NCI-H2196 treated with DMSO at 0.1 percent for 48 hours (cell line): ENCODE measurements at regions not wholly inside any gene's neighbourhood (a gene's known extent, or its start where the extent isn't known, plus 50 kb on each side); places are given as distances from the start of the nearest gene placed in this dataset.

Experiments
- DNase-seq: peaks from one replicate; lab custom pipeline; 2025; ENCODE audit not compliant: unreplicated experiment; lab: John Stamatoyannopoulos, UW

DNA sequence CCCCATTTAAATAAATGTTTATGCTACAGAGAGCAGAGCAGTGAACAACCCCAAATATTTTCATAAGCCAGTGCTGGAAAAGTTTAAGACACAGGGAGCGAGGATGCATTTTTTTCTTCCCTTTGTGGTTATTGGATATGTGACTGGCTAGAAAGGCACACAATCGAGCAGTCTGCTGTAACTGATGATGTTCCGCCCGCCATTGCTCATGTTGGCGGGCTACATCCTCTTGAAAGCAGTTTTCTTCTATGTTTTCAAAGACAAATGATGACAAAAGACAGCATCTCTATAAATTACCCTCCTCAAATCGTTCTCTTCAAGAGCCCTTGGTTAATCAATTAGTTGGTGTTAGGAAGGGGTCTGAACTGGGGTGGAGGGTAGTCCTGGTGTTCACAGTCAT lies 269.8 kb downstream of the SKAP2 start:
- DNase-seq = no peak

DNA sequence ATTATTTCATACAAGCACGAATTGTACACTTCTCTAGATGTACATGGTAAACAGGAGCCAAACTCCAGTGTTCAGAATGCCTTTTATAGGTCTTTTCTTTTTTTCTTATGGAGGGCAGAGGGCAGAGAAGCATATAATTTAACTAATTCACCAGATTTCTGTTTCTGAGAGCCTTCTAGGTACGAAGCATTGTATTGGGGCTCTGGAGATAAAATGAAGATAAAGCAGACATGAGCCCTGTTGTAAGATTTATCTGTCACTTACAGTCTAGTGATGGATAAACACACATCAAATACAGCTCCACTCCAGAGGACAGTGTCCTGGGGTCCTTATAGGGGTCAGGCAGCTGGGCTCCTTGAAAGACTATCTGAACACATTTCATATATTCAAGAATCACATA lies 265.5 kb downstream of the SKAP2 start:
- DNase-seq = no peak

DNA sequence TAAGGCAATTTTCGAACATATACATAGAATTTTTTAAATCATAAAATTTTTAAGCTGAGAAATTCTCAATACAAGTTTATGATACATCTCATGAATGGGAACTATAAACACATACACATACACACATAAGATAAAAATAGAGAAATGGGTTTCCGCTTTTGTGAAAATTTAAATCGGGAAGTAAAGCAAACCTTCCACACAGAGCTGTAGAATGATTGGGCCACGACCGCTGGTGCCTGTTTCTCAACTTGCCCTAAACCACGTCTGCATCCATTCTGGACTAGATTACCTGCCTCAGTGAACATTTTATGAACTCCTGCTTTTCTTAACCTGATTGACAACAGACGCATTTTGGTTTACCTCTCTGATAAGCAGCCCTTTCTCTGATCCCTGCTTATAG lies 264.4 kb downstream of the SKAP2 start:
- DNase-seq = no peak

DNA sequence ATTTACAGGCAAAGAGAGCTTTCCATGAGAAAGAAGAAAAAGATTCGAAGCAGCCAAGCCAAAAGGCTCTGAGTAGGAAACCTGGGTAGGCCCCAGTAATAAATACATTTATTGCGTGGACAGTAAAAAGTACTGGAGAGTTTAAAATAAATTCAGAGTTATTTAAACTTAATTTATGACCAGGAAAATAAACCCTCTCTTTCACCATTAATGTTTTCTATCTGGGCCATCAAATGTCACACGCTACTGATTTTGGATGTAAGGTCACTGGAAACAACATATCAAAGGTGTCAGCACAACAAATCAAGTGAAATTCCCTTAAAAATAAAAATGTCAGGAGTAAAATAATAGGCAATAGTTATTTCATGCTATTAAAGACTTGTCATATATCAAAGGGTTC lies 264.0 kb downstream of the SKAP2 start:
- no peak for DNase-seq

DNA sequence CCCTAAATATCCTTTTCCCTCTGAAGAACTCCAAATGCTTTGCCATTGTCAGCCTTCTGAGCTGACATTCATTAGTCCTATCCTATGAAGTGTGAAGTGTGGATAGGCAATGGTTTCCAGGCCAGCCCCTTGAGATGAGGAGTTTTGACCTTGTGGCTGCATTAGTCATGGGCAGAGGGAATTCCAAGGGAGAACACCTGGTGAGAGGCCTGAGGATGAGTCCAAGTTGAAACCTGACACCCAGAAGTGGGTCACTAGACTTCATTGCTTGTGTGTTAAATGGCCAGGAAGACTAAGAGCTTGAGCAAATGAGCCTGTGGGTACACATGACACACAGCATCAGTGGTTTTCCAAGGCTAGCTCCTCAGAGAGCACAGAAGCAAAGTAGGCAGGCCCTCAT lies 260.8 kb downstream of the SKAP2 start:
- peak; percentile 34 for DNase-seq

DNA sequence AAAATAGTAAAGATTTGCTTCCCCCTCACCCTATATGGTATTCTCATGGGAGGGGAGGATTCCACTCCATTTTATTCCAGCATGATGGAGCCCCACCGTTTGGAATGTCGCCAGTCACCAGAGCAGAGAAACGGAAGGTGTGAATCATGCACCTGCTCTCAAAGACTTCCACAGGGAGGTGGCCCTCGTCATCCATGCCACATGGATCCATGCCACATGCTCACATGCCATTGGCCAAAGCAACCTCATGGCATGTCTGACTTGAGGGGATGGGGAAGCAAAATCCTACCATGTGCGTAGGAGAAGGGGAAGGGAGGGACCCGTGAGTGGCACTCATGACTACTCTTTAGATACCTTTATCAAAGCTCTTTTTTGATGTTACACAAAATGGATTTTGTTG lies 256.0 kb downstream of the SKAP2 start:
- DNase-seq = no peak

DNA sequence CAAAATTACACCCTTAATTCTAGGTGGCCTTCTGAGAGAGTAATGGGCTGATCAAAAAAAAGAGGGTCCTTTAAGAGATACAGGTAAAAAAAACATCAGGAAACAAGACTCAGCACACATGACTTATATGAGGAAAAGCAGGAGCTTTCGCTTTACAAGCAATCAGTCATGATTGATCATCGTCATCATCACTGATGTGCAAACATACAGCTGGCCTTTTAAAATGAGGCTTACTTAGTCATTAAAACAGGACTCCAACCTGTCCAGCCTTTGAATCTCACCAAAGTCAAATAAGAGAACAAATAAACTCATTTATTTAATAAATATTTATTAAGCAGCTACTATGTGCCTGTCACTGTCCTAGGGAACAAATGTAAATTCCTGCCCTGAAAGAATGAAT lies 255.3 kb downstream of the SKAP2 start:
- DNase-seq = no peak

DNA sequence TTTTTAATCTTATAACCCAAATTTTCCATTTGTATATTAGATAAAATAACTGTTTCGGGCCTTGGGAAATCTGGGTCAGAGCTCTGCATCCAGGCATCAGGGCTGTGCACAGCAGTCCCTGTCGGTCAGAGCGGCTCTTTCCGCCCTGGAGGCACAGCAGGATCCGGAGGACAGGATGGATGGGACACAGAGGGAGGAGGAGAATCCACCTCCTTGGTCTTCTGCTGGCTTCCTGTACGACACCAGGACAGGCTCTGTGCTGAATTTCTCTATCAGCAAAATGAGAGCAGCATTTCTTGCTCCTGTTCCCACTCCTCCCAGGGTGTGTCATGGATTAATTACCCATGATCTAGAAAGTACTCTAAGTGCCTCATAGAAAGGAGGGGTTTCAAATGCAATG lies 254.9 kb downstream of the SKAP2 start:
- DNase-seq = no peak

DNA sequence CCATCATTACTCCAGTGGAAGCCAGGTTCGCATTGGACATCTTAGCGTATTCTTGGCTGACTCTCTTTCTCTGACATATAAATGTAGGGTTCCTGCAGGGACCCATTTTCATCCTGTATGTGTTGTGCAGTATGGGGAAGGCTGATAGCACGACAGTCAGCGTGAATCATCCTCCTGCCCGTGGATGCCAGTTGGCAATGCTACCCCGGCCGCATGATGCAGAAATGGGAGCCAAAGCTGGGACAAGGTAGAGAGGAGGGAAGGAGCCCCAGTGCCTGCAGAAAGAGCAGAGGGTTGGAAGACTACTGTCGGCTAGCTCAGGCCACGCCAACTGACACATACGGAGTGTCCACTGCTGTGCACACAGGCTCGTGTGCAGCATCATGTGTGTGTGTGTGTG lies 251.6 kb downstream of the SKAP2 start:
- no peak for DNase-seq

DNA sequence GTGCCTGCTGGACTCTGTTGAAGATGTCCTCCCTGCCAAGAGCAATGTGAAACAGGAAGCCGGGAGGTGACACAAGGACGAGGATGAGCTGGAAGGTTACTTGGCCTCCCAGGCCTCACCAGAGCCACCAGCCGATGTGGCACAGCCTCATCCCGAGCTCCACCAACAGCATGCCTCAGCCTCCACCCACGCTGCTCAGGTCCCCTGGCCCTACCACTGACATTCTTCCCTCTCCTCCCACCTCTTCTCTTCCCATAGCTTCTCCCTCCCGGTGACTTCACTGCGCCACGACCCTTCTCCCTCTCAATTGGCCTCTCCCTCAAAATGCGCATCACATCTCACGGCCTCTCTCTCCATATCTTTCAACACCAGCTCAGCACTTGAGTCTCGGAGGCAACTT lies 249.9 kb downstream of the SKAP2 start:
- DNase-seq = no peak

DNA sequence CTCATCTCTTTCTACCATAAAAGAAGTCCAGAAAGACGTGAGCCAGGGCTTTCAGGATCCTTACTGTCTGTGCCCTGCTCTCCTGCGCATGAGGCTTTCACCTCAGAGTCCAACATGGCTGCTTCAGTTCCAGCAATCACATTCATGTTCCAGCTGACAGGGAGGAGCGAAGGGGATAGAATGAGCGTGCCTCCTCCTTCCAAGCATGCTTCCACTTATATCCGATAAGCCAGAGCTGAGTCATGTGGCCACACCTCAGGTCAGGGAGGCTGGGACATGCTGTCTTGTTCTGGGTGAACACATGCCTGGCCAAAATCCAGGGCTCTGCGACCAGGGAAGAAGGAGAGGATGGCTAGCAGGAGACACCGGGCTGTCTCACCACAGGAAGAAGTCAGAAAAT lies 248.2 kb downstream of the SKAP2 start:
- DNase-seq = no peak

DNA sequence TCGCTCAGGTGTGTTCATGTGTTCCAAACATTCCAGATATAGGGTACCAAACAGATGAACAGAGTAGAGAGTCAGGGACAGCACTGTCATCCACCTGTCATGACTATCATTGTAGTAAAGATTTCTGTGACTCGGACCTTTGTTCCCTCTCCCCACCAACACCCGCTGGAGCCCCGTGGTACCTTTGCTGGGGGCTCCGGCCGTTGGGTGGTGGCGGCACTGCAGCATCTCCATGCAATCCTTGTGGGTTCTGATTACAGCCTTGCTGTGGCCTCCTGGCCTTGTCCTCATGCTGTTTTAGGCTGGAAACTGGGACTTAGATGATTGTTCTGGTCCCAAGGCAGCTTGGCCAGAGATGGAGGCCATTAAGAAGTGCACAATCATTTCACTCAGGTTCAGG lies 247.3 kb downstream of the SKAP2 start:
- no peak for DNase-seq
